LNCaP clone FGC (cell line): ENCODE measurements at regions not wholly inside any gene's neighbourhood (a gene's known extent, or its start where the extent isn't known, plus 50 kb on each side); places are given as distances from the start of the nearest gene placed in this dataset.

ENCODE experiments used
- DNase-seq: peaks from one replicate; pipeline ENCODE4 v3.0.0-alpha.2; 2011; ENCODE audit warnings: low read depth
- H3K4me3 ChIP-seq: 2 replicates; pipeline ENCODE4 v1.5.1; 2011; ENCODE audit warnings: mild to moderate bottlenecking, low read depth, low read length, control low read depth
- CTCF ChIP-seq: IDR thresholded peaks from 2 replicates; pipeline ENCODE4 v1.5.1; 2012; ENCODE audit warnings: mild to moderate bottlenecking; ENCODE audit not compliant: control insufficient read depth, insufficient read depth; ENCODE audit errors: extremely low read depth

GRCh38 chr2:134144651-134145050, 109.2 kb upstream of the MGAT5 start:
- no peak for DNase-seq
- TF ChIP-seq CTCF, result no peak
- H3K4me3 ChIP-seq, result no peak overlapping the region

- H3K4me3 ChIP-seq, result no peak overlapping the region
- no peak for DNase-seq
- no peak for TF ChIP-seq CTCF
Measured at GRCh38 chr2:134145519-134145918, 108.4 kb upstream of the MGAT5 start.

- no peak overlapping the region for H3K4me3 ChIP-seq
- TF ChIP-seq CTCF, result no peak
- no peak for DNase-seq
Measured at GRCh38 chr2:134146161-134146560, 107.7 kb upstream of the MGAT5 start.

GRCh38 chr2:134146620-134147019, 107.3 kb upstream of the MGAT5 start:
- no peak for TF ChIP-seq CTCF
- no peak for DNase-seq
- H3K4me3 ChIP-seq, result no peak overlapping the region

- DNase-seq, result no peak
Measured at GRCh38 chr2:134148172-134148571, 105.7 kb upstream of the MGAT5 start.

GRCh38 chr2:134148843-134149472, 104.9 kb upstream of the MGAT5 start:
- no peak overlapping the region for H3K4me3 ChIP-seq
- no peak for DNase-seq
- no peak for TF ChIP-seq CTCF

More at GRCh38 chr2:134148172-134148571, 105.7 kb upstream of the MGAT5 start:
- no peak for TF ChIP-seq CTCF
- no peak overlapping the region for H3K4me3 ChIP-seq

GRCh38 chr2:134149904-134150303, 104.0 kb upstream of the MGAT5 start:
- no peak for DNase-seq
- TF ChIP-seq CTCF, result no peak
- H3K4me3 ChIP-seq, result no peak overlapping the region
